ENCODE measurements at regions not wholly inside any gene's neighbourhood (a gene's known extent, or its start where the extent isn't known, plus 50 kb on each side); places are given as distances from the start of the nearest gene placed in this dataset.

DNA sequence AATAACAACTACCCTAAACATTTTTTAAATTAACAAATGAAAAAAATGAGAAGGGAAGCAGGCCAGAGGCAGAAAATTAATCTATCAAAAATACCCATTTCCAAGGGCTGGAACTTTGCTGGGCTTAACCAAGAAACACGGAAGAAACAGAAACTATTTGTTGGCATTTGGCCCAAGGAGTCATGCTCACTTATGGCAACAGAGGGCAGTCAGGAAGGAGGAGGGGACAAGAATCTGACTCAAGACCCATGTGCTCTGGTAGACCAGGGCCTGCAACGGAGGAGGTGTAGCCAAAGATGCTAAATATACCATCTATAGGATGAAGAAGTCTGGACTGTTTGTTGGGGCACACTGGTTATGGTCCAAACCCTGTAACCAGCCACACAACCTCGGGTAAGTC is 496.7 kb downstream of the COG6 start:
- DNase-seq = no peak

DNA sequence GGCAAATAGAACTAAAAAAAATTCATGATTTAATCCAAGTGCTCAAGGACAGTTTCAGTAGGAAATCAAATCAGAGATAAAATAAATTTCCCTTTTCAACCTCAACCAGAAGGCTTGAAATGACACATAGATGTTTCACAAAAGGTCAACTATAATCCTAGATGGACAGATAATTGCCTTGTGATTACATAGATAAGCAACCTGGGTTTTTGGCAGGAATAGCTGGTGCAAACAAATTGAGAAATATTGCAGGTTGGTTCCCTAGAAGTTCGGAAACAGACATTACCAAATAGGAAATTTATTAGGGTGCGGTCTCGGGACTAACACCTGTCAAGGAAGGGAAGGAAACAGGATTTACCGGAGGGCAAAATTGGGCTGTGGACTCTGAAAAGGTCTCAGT is 497.5 kb downstream of the COG6 start:
- no peak for DNase-seq

DNA sequence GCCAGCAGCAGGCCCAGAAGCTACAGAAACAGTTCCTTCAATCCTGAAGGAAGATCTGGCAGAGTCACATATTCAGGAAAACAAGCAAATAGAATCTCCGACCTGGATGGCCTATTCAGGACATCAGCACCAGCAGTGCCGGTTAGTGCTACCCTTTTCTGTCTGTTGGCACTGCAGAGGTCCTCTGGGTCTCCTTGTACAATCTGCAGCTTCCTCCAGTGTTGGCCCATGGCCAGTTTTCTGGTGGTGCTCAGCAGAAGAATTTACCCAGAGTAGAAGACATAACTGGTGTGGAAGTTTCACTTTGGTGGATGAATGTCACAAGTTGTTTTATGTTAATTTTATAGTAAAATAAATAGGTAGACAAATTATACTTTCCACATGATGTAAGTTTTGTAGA is 498.1 kb downstream of the COG6 start:
- DNase-seq = no peak

DNA sequence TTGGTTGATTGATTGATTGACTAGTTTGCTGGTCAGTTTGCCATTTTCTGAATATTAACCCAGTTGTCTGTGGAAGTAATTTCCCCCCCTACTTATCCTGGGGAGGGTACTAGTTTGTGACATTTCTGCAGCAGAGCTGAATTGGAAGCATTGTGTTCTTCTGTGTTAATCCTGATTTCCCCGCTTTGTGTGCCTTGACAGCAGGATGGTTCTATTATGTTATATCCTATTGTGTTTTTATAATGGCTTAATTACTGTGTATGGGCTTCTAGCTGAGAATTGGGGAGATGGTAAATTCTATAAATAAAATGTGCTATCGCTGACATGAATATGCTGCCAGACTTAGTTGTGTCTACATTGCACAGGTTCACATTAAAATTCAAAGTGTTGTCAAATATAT is 499.7 kb downstream of the COG6 start:
- no peak for DNase-seq

DNA sequence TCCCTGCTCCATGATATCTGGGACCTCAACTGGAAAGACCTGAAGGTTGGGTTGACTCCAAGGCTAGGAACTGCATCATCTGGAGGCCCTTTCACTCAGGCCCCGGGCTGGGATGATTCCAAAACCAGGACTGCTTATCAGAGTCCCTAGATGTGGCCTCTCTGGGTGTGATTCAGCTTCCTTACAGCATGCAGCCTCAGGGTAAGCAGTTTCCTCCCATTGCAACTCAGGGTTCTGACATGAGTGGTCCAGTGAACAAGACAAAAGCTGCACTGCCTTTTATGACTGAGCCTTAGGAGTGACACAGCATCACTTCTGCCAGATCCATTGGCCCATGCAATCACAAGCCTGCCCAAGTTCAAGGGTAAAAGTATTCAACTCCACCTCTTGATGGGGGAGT is 502.8 kb downstream of the COG6 start:
- DNase-seq = no peak

DNA sequence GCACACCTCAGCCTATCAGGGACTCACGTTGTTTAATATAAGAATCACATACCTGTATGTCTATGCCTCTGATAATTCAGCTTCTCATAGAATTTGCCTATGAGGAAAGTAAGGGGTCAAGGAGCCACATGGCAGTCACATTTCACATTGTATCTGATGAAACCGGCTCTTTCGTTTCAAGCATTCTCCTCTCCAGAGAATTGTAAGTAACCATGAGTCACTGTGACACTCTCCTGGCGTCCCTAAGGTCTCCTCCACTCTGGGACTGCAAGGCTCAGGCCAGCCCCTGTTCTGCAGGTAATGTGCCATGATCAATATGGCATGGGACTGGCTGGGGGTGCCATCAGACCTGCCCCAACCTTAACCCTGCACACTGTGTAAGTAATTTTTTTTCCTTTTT is 503.3 kb downstream of the COG6 start:
- no peak for DNase-seq

DNA sequence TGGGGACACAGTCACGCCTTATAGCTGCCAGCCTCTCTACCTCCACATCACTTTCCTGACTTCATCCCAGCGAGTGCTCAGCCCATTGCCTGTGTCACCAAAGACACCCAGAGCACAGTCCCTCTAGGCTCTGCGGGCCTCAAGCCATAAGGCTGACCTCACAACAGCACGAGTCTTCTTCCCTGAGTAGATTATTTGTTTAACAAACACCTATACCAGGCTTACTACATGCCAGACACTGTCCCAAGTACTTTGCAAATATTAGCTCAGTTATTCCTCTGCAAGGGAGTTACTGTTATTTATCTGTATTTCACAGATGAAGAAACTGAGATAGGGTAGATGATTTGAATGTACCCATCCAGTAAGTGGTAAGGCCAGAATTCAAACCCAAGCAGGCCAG is 504.3 kb downstream of the COG6 start:
- DNase-seq = no peak

DNA sequence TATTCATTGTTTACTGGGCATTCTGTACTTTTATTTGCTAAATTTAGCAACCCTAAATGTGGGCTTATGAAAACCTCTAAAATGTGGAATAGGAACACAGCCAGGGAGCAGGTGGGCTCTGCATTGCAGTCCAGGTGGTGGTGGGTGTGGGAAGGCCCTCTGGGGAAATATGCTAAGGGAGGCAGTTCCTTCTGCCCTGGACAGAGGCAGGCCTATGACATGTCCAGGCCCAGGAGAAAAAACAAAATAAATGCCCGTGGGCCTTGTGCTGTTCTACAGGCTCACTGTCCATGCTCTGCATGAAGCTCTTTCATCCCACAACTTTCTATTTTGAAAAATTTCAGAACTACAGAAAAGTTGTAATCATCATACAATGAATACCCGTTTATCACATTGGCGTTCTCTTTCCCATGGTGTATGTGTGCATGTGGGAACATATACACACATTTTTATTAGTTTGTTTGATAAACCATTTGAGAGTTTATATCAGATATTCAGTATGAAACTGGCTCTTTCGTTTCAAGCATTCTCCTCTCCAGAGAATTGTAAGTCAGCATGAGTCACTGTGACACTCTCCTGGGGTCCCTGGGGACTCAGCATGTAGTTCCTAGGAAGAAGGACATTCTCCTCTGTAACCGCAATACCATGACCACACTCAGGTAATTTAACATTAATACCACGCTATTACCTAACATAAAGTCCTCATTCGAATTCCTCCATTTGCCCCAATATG is 505.3 kb downstream of the COG6 start:
- no peak for DNase-seq

DNA sequence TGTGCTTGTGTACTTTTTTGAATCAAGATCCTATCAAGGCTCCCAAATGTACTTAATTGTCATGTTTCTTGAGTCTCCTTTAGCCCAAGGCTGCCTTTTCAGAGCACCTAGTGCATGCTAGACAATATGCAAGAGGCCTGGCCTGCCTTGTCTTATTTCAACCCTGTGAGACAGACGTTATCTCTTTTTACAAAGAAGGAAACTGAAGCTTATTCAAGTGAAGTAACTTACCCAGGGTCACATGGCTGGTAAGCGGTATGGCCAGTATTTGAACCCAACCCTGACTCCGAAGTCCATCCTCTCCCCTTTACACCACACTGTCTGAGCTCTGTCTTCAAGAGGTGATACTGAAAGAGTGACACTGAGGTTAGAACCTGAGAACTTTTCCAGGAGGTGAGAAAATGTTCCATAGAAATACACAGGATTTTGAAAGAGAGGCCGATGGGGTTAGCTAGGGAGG is 505.1 kb downstream of the FOXO1 start:
- DNase-seq = no peak

DNA sequence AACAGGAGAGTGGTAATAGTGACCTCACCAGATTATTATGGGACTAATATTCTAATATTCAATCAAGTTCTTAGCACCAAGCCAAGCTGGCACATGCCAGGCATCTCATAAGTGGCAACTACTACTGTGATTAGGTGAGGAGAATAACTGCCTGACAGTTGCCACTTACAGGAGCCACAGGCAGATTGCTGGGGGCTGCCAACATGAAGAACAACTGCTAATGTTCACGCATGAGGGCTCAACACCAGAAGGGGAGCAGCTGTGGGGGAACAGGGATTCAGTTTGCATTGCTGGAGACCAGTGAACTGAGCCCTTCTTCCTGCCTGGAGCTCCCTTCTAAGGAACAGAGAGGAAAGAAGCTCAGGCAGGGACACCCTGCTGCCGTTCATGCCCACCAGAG is 504.5 kb downstream of the FOXO1 start:
- no peak for DNase-seq

DNA sequence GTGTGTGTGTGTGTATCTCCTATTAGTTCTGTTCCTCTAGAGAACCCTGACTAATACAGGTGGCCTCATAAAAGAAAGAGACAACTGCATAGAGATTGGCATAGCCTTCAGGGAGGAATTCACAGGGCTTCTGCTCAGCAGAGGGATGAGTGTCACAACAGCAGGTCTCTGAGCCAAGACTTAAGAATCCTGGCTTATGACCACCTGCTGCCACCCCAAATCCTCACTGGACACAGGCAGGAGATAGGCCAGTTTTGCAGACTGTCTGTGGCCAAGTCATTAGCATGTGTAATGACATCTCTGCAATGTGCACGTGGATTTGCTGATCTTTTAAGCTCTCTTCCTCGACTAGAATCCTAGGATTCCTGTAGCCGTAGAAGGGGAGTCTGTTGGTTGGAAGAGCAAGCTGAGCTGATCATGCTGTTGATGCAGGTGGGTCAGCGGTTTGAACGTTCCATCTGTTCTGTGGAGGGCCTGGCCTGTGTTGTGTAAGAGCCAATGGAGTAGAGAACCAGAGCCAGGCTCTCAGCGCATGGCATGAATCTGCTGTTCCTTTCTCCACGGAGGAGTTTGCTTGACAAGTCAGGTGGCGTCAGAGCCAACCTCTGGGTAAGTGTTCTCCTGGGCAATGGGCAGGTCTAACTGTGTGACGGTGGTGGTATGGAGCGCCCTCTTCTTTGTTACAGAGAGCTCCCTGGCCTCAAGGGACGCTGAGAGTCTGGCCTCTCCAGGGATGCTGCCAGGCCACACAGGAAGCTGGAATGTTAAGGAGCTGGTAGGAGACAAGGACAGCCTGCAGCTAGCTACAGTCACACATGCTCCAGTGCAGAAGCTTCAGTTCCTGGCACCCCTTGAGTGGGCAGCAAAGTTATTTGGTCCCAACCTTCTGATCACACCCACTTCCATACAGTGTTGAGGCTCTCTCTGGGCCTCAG is 503.1 kb downstream of the FOXO1 start:
- no peak for DNase-seq

DNA sequence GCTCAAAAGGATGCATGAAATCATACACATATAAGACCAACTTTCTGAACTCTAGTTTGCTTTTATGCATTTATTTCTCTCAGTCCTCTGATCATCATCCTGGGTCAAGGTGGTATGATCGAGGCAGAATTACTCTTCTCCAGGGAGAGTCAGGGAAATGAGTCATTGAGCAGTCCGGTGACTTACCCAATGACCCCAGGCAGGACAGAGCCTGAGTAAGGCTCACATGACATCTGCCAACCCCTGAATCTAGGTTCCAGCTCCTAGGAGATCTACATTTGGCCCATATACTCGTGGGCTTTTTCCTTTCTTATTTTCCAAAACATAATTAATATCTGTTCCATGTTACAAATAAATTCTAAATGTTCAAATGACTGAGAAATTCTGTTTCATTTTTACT is 502.3 kb downstream of the FOXO1 start:
- no peak for DNase-seq

DNA sequence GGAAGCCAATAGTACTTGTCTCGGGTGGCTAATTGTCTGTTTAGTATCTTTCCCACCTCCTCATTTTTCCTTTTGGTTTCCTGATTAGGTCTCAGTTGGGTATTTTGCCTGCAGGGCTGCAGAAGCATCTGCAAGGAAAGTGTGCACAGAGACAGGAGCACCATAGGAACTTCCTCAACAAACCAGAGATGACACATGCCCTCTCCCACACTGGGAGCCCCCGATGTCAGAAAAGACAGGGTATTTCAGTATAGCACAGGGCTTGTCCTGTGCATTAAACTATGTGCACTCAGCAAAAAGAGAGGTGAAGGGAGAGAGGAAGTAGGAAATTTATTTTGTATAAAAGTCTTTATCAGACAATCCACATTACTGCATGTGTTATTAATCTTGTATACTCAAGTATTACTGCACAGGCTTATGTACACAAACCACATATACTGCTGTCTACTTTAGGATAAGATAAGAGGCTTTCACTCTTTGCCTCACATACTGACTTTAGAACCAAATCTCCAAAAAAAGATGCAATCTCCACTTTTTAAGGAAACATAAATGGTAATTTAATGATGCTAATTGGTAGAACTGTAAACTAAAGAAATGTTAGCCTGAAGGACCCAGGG is 501.0 kb downstream of the FOXO1 start:
- no peak for DNase-seq

DNA sequence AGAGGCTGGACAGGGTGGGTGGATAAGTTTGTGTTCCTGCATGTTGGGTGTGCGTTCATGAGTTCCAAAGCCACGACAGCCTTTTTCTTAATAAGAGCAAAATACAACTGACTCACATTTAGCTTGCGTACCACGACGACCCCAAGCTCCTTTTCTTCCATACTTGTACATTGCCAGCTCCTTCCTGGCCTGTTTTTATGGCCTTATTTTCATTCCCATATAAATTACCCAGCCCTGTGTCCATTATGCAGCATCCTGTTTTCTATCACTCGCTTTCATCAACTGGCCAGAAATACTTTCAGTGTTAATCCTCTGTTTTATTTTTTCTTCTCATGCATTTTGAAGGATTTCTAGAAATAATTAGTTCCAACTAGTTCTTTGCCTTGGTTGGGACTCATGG is 499.1 kb downstream of the FOXO1 start:
- DNase-seq = no peak

DNA sequence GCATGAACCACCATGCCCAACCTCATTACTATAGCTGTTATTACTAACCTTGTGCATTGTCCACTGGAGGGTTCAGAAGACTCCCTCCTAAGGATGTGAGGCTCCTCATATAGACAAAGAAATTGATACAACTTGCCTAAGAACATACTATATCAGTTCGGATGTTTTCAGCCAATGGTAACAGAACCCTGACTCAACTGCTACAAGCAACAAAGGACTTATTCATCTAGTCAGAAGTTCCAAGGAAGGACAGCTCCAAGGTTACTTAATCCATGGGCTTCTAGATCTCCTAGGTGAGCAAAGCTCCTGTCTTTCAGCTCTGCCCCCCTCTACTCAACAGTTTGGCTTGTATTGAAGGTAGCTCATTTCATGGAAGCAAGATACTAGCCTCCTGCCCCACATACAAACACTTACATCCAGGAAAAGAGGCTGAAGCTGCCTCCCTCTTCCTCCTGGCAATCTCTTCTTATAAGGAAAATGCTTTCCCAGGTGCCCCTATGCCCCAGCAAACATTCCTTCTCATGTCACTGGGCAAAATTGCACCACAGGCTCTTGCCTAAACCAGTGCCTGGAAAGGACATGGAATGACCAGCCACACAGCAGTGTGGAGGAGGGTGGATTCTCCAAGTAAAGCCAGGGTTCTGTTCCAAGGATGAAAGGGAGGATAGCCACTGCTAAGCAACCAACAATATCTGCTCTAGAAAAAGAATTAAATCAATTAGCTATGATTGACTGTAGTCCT is 497.8 kb downstream of the FOXO1 start:
- DNase-seq = no peak

DNA sequence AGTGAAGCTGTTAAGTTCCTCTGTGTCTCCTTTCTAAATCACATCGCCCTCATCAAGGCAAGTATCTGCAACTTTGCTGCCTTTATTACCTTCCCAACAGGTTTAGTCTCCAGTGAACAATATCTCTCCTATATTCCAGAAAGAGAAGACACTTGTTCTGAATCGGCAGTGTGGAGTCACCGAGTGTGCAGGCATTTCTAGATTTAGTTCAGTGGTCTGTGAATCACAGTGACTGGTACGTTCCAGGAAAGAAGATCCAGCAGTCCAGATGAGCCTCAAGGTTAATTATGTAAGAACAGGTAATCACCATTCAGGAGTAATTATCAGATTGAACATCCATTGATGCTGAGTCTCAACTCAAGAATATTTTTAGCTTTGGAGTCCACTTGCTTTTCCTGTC is 497.0 kb downstream of the FOXO1 start:
- DNase-seq = no peak

DNA sequence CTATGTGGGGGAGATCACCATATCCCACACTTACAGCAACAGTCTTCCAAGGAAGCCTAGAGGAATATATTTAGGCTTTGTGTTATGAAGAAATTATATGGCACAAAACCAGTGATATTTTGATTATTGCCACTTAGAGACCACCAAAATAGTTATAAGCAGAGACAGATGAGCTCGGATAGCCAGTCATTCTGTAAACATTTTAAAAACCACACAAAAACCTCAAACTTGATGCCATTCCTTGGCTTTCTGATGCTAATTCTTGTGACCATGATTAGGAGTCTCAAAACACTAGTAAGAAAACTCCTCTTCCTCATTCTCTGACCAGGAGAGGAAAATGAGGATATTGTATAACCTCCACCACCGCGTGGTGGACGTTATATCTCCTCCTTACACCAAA is 496.4 kb downstream of the FOXO1 start:
- DNase-seq = no peak

DNA sequence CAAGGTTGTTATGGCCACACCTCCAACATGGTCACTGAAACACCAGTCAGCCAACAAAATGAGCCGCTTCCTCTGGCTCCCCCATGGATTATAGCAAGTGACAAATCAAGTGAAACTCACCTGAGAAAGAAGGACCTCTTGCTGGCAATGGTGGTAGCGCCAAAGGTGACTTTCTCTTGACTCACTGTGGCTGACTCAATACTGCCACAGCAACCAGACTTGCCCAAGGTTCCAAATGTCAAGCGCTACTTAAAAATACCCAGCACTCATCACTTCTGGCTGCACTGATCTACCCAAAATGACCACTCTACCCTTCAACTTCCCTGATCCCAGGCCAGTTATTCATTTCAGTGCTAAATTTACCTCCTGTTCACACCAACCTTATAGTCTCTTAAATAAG is 495.5 kb downstream of the FOXO1 start:
- no peak for DNase-seq

DNA sequence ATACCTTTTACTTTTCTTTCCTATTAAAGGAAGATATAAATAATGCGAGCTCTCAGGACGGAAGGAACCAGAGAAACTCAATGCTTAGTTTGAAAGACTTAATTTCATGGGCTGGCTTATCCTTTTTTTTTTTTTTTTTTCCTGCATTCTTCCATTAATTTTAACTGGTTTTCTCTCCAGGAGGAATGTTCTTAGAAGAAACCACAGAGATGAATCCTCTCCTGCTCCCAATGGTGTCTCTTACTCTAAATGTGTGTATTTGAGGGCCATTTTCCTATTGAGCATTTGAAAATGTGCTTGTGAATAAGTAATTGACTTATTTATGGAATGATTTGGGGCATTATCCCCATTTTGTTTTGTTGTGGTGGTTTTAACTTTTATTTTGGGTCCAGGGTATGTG is 494.9 kb downstream of the FOXO1 start:
- DNase-seq = no peak

DNA sequence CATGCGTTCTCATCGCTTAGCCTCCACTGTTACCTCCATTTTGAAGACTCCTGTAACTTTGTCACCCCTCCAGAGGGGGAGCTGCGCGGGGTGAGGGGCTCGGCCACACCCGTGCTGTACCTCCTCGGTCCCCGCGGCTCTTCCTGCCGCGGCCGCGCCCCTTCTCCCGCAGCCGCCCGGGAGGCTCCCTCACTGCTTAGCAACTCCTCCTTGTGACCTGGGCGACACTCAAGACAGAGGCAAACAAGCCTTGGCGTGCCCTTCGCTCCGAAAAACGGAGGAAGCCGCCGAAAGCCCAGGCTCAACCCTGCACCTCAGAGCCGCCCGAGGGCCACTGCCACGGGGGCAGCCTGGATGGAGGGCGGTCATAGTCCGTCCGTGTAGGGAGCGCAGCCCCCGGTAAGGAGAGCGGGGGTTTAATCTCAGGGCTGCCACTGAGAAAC is 494.3 kb downstream of the FOXO1 start:
- DNase-seq = no peak

DNA sequence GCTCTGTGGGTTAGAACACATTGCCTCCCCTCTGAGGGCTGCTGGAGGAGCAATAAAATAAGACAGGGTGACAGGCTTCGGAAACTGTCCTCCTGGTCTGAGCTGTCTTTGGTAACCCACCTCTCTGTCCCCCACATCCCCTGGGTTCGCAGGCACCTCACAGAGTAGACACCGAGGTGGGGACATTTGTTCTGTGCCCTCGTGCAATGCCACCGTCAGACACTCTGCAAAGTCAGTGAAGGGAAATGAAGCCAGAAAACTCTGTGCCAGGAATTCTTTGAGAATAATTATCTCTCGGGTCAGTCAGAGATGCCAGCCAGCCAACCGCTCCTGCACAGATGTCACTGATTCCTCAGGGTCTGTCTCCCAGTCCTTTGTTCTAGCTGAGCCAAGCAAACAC is 493.6 kb downstream of the FOXO1 start:
- DNase-seq = no peak

DNA sequence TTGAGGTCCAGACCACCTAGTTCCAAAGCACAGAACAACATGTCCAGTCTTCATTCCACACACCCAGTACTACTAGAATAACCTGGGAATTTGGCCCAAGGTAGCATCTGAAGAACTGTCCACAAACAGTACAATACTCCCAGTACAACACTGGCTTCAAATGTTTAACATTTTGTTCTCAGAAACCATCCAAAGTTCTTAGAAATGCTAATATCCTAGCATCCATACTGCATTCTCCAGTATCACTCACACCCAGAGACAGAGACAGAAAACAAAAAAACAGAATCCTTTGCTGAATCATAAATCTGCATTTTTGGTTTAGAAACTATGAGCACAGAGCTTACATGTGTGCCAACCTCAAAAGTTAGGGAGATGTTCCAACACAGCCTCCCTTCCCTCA is 490.8 kb downstream of the FOXO1 start:
- no peak for DNase-seq

DNA sequence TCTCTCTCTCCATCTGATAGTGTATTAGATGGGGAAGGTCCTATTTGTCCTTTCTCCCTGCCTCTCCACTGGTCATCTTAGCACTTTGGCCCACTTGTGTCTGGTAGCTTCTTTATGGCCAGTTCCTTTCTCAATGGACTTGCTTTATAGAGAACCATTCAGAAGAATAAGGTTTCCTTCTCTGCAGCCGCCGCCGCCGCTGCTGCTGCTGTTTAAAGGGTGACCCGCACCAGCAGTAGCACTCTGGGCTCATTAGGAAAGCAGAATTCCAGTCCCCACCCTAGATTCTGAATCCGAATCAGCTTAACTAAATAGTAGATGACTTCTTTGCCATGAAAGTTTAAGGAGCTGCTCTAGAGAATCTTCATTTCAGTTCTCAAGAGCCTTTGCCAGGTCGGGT is 490.2 kb downstream of the FOXO1 start:
- no peak for DNase-seq
